ENCODE measurements at regions not wholly inside any gene's neighbourhood (a gene's known extent, or its start where the extent isn't known, plus 50 kb on each side); places are given as distances from the start of the nearest gene placed in this dataset.
"Not testable (repeated sequence)": the region's sequence is repeated elsewhere in the genome, so short reads cannot be mapped to it uniquely, and the experiment has no call there.

- DNase-seq = no peak
Measured at GRCh38 chr3:157920822-157921700, 185.2 kb downstream of the SHOX2 start.

DNA sequence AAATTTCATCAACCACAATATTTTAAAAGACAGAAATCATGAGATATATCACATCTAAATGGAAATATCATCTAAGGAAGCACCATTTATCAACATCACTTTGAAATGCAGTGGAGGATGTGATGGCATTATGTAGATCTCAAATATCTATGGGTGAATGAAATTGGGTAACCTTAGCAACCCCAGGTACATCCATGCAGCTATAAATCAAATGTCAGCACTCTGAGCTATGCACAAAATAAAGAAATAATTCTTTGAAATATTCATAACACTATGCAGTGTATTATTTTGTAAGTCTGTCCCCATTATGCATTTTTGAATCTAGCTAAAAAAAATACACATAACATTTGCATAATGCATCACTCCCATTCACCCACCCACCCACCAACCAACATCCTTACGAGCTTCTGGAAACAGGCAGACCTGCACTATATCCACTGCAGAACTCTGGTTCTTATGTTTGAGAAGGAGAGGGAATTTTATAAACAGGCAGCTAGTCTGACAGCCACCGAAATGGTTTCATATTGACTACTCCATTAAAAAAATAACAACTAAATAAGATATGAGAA is 186.8 kb downstream of the SHOX2 start:
- no peak for DNase-seq

DNA sequence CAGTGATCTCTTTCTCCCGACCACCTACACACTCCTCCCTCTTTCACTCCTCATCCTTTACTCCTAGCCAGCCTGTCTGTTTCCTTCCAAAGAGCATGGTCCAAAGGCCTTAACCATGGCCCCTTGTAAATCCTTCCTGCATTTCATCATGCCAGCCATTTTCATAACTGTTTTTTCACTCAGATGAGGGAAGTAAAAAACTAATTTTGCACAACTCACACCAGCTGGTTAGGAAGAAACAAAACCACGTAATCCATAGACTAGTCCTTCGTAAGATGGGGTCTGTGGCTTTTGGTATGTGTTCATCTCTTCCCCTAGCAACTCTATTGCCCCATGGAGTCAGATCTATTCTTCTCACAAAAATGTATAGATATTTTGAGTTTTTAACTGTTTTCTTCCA is 187.8 kb downstream of the SHOX2 start:
- no peak for DNase-seq

GRCh38 chr3:157916672-157917071 is 189.5 kb downstream of the SHOX2 start:
- no peak for DNase-seq

DNA sequence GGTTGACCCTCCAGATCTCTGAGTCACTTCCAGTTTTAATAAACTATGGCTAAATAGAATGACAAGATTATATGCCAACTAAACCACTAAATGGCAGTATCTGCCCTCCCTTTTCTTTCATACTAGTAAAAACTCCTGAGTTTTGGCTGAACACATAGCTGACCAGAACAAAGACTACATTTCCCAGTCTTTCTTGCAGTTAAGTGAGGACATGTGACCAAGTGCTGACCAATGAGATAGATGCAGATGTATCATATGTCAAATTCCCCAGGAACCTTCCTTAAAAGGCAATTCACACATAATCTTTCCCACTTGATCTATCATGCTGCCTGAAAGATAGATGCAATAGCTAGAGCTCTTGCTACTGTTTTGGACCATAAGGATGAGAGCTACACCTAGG is 191.3 kb downstream of the SHOX2 start:
- DNase-seq = peak; percentile 12

DNA sequence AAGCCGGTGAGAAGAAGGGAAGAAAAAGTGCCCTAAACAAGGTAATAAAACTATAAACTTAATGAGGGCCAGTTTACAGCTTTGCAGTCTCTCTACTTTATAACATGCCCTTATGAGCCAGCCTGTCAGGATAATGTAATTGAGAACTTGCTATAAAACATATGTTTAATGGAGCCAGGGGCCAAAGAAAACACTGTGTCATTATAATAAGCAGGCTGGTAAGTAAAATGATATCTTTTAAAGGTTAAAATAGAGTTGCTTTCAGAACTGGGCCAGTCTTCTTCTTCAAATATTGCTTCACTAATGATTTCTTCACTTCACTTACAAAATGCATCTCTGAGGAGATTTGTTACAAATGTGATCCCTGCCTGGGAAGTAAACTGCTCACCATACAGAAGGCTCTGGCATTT is 192.5 kb downstream of the SHOX2 start:
- DNase-seq = no peak

- no peak for DNase-seq
Measured at GRCh38 chr3:157912514-157913451, 193.4 kb downstream of the SHOX2 start.

DNA sequence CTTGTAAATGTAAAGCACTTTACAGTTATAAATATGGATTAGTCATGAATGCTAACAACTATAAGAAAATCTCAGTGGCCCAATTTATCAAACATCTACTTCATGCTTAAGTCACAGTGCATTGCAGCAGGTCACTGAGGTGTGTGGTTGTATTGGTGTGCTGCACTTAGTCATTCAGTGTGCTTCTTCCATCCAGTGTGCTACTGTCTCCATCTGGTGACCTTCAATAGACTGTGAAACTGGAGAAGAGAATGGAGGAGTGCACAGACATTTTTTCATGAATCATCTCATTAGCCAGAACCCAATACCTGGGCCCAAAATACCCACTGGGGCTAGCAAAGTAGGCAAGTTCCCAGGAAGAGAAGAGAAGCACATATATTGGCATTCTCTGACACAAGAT is 199.6 kb downstream of the SHOX2 start:
- DNase-seq = peak; percentile 14

DNA sequence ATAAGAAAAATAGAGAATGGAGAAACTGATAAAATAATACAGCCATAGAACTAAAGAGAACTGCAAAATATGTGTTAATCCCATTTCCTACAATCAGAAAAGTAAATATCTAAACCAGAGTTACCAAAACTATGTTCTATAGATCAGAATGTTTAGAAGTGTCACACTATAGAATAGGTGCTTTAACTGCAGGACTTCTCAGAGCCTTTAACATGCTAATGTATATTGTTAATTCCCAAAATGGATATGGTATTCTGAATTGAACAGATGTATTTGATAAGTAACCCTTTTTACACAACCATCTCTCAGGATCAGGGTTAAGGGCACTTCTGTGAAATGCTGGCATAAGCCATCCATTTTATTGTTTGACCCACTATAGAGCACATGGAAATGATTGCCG is 200.3 kb downstream of the SHOX2 start:
- DNase-seq = no peak

- not testable (repeated sequence) for DNase-seq
Measured at GRCh38 chr3:157902680-157903079, 203.5 kb downstream of the SHOX2 start.

DNA sequence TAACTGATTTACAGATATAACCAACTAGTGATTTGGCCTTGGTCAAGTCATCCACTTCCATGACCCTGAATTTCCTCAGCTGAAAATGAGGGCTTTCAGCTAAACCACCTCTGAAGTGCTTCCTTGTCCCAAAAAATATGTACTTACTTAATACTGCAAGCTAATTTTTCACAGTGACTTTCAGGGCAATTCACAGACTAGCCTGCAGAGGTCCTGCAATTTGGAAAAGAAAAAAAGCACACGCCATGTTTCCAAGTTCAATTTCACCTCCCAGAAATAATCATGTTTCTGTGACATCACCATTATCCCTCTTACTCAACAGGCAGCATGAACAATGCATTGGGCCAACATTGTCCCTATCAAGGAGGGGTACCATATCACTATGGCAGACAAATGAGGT is 218.2 kb downstream of the SHOX2 start:
- DNase-seq = peak; percentile 11

- no peak for DNase-seq
Measured at GRCh38 chr3:157876556-157876955, 229.7 kb downstream of the SHOX2 start.

GRCh38 chr3:157872902-157873301 is 233.3 kb downstream of the SHOX2 start:
- DNase-seq = no peak

GRCh38 chr3:157871838-157872460 is 234.3 kb downstream of the SHOX2 start:
- DNase-seq = no peak

- no peak for DNase-seq
Measured at GRCh38 chr3:157871248-157871647, 235.0 kb downstream of the SHOX2 start.

- DNase-seq = no peak
Measured at GRCh38 chr3:157868946-157869345, 237.3 kb downstream of the SHOX2 start.

DNA sequence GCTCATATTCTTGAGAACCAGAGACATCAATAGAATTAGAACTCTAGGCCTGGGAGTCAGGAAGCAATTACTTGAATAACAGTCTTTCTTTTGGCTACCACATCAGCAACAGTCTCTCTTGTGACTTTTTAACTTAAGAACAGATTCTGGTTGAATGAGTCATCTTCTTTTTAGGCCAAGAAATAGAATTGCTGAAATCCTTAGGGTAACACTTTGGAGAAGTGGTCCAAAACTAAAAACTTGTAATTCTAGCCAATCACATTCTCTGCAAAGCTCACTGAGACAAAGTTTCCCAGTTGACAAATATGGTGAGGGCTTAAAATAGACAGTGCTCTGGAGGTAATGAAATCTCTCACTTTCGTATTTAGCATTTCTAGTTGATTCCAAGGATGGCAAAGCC is 238.0 kb downstream of the SHOX2 start:
- DNase-seq = no peak

GRCh38 chr3:157865352-157866000 is 240.7 kb downstream of the SHOX2 start:
- peak; percentile 71 for DNase-seq

DNA sequence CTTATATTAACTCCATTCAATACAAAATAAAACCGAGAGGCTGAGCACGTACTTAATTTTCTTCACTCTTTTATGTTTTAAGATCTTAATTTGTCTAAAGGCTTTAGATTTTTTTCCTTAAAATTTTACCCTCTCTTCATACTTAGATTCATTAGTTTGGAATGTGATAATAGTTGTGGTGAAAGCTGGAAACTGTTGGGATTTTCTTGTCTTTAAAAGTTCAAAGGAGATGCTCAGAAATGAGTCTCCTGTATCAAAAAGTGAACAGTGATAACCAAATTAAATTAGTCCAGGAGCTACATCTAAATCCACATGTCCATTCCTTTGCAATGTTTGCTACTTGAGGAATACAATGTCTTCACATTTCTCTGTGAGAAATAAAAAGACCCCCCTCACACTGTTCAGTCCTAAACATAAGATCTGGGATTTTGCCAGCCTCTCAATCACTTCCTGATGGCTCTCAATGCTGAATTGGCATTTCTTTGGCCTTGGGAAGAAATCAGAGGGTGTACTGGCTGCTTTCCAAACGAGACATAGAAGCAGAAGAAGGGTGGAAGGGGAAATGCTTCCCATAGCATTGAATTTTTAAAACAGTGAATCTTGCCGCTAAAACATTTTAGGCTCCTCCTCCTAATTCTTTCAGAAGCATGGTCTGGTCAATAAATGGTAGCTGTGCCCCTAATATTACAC is 245.0 kb downstream of the SHOX2 start:
- DNase-seq = no peak

GRCh38 chr3:157859541-157859940 is 246.7 kb downstream of the SHOX2 start:
- DNase-seq = no peak

GRCh38 chr3:157858821-157859220 is 247.4 kb downstream of the SHOX2 start:
- no peak for DNase-seq

DNA sequence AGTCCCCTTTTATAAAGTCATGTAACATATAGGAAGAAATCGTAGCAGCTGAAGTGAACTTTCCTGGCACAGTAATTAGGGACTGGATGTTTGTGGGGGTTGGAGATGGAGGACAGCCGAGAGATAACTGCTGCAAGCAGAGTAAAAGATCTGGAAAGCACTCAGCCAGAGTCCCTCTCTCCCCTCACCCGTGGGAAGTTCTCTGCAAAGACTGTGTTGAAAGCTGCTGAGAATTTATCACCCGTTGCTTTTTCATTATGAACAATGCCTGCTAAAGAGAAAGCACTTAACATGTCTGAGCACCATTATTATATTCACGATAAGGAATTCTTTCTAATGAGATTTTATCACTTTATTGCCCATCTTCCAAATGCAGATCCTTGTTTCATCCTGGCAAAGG is 248.8 kb downstream of the SHOX2 start:
- DNase-seq = no peak

Measured in DMS53 (cell line).